PC-9 (cell line): ENCODE measurements at regions not wholly inside any gene's neighbourhood (a gene's known extent, or its start where the extent isn't known, plus 50 kb on each side); places are given as distances from the start of the nearest gene placed in this dataset.

Experiments used
- BruUV-seq: library from RNA; stranded (reverse); fragments of 400-500 nt; replicated peaks from 2 replicates; lab custom pipeline; 2021; lab: Mats Ljungman, UMichigan
- CTCF ChIA-PET: fragments of 300-600 bp; sonication (Branson Sonifier 250); formaldehyde crosslinking; loops from one replicate; lab custom pipeline; 2022; ENCODE audit warnings: antibody characterized with exemption; lab: Charles Lee
- POLR2A ChIA-PET: fragments of 300-600 bp; sonication (Branson Sonifier 250); formaldehyde crosslinking; loops from one replicate; lab custom pipeline; 2022; ENCODE audit warnings: antibody characterized with exemption; ENCODE audit not compliant: unreplicated experiment; lab: Charles Lee
- DNase-seq, 2 experiments: peaks; one replicate each; pipeline versions ENCODE4 v3.0.0 to v3.0.0-alpha.2; 2015 to 2022; ENCODE audit warnings: mixed read lengths in 1 of 2
- H2AFZ ChIP-seq: fragments of 200-600 bp; sonication (generic); 2 replicates; pipeline ENCODE4 v1.8.1; 2017; ENCODE audit warnings: antibody characterized with exemption
- H3F3A ChIP-seq: fragments of 200-600 bp; sonication (generic); 2 replicates; pipeline ENCODE4 v1.8.1; 2017; ENCODE audit warnings: antibody characterized with exemption, mild to moderate bottlenecking, low read depth; ENCODE audit not compliant: insufficient read depth
- H3K27ac ChIP-seq: fragments of 200-600 bp; sonication (generic); 2 replicates; pipeline ENCODE4 v1.6.1; 2016; ENCODE audit warnings: mixed run types
- H3K27me3 ChIP-seq: fragments of 200-600 bp; sonication (generic); 2 replicates; pipeline ENCODE4 v1.6.1; 2016; ENCODE audit warnings: low read depth, mixed run types; ENCODE audit not compliant: insufficient read depth
- H3K36me3 ChIP-seq: fragments of 200-600 bp; sonication (generic); 2 replicates; pipeline ENCODE4 v1.6.1; 2016; ENCODE audit warnings: low read depth, mixed run types
- H3K4me1 ChIP-seq: fragments of 200-600 bp; sonication (generic); replicated peaks from 2 replicates; pipeline ENCODE4 v1.6.1; 2016; ENCODE audit warnings: mixed run types; ENCODE audit not compliant: insufficient read depth
- H3K4me2 ChIP-seq: fragments of 200-600 bp; sonication (generic); 2 replicates; pipeline ENCODE4 v1.6.1; 2017; ENCODE audit warnings: mixed run types
- H3K4me3 ChIP-seq: fragments of 200-600 bp; sonication (generic); 2 replicates; pipeline ENCODE4 v1.6.1; 2016; ENCODE audit warnings: mixed run types
- H3K79me2 ChIP-seq: fragments of 200-600 bp; sonication (generic); 2 replicates; pipeline ENCODE4 v1.6.1; 2017; ENCODE audit warnings: low read depth, mixed run types
- H3K9me2 ChIP-seq: fragments of 200-600 bp; sonication (generic); 2 replicates; pipeline ENCODE4 v1.8.1; 2017; ENCODE audit warnings: mild to moderate bottlenecking; ENCODE audit not compliant: insufficient read depth
- H3K9me3 ChIP-seq: fragments of 200-600 bp; sonication (generic); 2 replicates; pipeline ENCODE4 v1.8.1; 2016; ENCODE audit warnings: low read depth; ENCODE audit not compliant: insufficient read depth
- H4K20me1 ChIP-seq: fragments of 200-600 bp; sonication (generic); 2 replicates; pipeline ENCODE4 v1.8.1; 2017; ENCODE audit not compliant: insufficient read depth
- EZH2 ChIP-seq: fragments of 200-600 bp; sonication (generic); IDR thresholded peaks from 2 replicates; pipeline ENCODE4 v1.8.0; 2017; ENCODE audit warnings: antibody characterized with exemption, low read depth
- intact Hi-C: fragments of 100-400 bp; cut with micrococcal nuclease; formaldehyde crosslinking; loops from one replicate; pipeline ENCODE4 v1.10.0; 2022; ENCODE audit not compliant: unreplicated experiment
- TF ChIP-seq, protein P1 (sequence below): fragments of 200-600 bp; sonication (generic); conservative IDR thresholded peaks from 2 replicates; pipeline ENCODE4 v1.6.1; 2017; ENCODE audit warnings: mixed run types, antibody characterized with exemption, mild to moderate bottlenecking, moderate library complexity

GRCh38 chr6:74280130-74280692, 584.2 kb downstream of the CD109 start:
- no peaks in the 10 kb centered on the region for H4K20me1 ChIP-seq
- ChIA-PET POLR2A (no interaction called here), CTCF (no interaction called here)
- no peak for DNase-seq
- no peaks in the 10 kb centered on the region for H3K36me3 ChIP-seq
- H3K4me3 ChIP-seq: no peak overlapping the region
- H3K79me2 ChIP-seq: no peaks in the 10 kb centered on the region
- no TSS peak for BruUV-seq
- no peaks in the 10 kb centered on the region for H3K27me3 ChIP-seq
- TF ChIP-seq EZH2: no peak
- TF ChIP-seq, protein P1, sequence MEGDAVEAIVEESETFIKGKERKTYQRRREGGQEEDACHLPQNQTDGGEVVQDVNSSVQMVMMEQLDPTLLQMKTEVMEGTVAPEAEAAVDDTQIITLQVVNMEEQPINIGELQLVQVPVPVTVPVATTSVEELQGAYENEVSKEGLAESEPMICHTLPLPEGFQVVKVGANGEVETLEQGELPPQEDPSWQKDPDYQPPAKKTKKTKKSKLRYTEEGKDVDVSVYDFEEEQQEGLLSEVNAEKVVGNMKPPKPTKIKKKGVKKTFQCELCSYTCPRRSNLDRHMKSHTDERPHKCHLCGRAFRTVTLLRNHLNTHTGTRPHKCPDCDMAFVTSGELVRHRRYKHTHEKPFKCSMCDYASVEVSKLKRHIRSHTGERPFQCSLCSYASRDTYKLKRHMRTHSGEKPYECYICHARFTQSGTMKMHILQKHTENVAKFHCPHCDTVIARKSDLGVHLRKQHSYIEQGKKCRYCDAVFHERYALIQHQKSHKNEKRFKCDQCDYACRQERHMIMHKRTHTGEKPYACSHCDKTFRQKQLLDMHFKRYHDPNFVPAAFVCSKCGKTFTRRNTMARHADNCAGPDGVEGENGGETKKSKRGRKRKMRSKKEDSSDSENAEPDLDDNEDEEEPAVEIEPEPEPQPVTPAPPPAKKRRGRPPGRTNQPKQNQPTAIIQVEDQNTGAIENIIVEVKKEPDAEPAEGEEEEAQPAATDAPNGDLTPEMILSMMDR: no peak; the same call in 1 of the 2 replicates
- no peaks in the 10 kb centered on the region for H3K4me1 ChIP-seq
- H3F3A ChIP-seq: no peaks in the 10 kb centered on the region
- H2AFZ ChIP-seq: no peak overlapping the region
- H3K9me2 ChIP-seq: no peaks in the 10 kb centered on the region
- no peaks in the 10 kb centered on the region for H3K9me3 ChIP-seq
- H3K4me2 ChIP-seq: no peak overlapping the region
- H3K27ac ChIP-seq: no peak overlapping the region
- intact Hi-C loops: no loop called here

GRCh38 chr6:74277777-74278186, 581.8 kb downstream of the CD109 start:
- TF ChIP-seq, protein P1: no peak
- TF ChIP-seq EZH2: no peak

DNA sequence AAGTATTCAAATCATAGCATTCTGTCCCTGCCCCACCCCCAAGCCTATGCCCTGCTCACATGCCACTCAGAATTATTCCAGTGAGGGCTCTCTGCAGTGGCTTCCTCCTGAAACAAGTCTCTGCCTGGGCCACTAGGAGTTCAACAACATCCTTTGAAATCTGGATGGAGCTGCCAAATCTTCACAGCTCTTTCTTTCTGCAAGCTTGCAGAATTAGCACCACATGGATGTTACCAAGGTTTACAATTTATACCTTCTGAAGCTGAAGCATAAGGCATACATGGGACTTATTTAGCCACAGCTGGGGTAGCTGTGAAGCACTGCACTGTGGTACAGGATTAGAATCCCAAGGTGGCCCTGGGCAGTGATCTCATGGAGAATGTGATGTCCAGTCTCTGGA, 577.5 kb downstream of the CD109 start:
- Histone ChIP-seq H3F3A (no peaks in the 10 kb centered on the region), H3K4me3 (no peak overlapping the region), H3K9me2 (no peaks in the 10 kb centered on the region), H3K4me1 (no peaks in the 10 kb centered on the region), H3K27ac (no peak overlapping the region), H3K27me3 (no peaks in the 10 kb centered on the region), H3K9me3 (no peaks in the 10 kb centered on the region), H3K79me2 (no peaks in the 10 kb centered on the region), H4K20me1 (no peaks in the 10 kb centered on the region), H2AFZ (no peak overlapping the region), H3K36me3 (no peaks in the 10 kb centered on the region), H3K4me2 (no peak overlapping the region)
- ChIA-PET POLR2A (no interaction called here), CTCF (no interaction called here)
- TF ChIP-seq, protein P1: no peak
- TF ChIP-seq EZH2: no peak
- BruUV-seq: no TSS peak
- no peak for DNase-seq
- intact Hi-C loops: loop anchor here (10.0 kb wide), 1 partner anchor 931 kb away; the partner anchor contains the start of gene COL12A1

More at GRCh38 chr6:74277777-74278186, 581.8 kb downstream of the CD109 start:
- Histone ChIP-seq H3F3A (no peaks in the 10 kb centered on the region), H3K27ac (no peak overlapping the region), H3K4me3 (no peak overlapping the region), H3K9me2 (no peaks in the 10 kb centered on the region), H3K4me2 (no peak overlapping the region), H2AFZ (no peak overlapping the region), H3K4me1 (no peaks in the 10 kb centered on the region), H3K79me2 (no peaks in the 10 kb centered on the region), H4K20me1 (no peaks in the 10 kb centered on the region), H3K36me3 (no peaks in the 10 kb centered on the region), H3K27me3 (no peaks in the 10 kb centered on the region), H3K9me3 (no peaks in the 10 kb centered on the region)
- intact Hi-C loops: loop anchor here (10.0 kb wide), 1 partner anchor 927 kb away; the partner anchor contains the start of gene COL12A1
- ChIA-PET POLR2A (interaction anchor here (0.7 kb wide), 1 partner anchor 248 kb away, joined by 5 read pairs; no protein-coding TSS in a partner anchor), CTCF (interaction anchor here (0.6 to 1.1 kb wide), 2 partner anchors 365 to 931 kb away, joined by 3 read pairs; no protein-coding TSS in a partner anchor)
- DNase-seq: no peak
- no TSS peak for BruUV-seq
